ENCODE measurements at regions not wholly inside any gene's neighbourhood (a gene's known extent, or its start where the extent isn't known, plus 50 kb on each side); places are given as distances from the start of the nearest gene placed in this dataset.

DNA sequence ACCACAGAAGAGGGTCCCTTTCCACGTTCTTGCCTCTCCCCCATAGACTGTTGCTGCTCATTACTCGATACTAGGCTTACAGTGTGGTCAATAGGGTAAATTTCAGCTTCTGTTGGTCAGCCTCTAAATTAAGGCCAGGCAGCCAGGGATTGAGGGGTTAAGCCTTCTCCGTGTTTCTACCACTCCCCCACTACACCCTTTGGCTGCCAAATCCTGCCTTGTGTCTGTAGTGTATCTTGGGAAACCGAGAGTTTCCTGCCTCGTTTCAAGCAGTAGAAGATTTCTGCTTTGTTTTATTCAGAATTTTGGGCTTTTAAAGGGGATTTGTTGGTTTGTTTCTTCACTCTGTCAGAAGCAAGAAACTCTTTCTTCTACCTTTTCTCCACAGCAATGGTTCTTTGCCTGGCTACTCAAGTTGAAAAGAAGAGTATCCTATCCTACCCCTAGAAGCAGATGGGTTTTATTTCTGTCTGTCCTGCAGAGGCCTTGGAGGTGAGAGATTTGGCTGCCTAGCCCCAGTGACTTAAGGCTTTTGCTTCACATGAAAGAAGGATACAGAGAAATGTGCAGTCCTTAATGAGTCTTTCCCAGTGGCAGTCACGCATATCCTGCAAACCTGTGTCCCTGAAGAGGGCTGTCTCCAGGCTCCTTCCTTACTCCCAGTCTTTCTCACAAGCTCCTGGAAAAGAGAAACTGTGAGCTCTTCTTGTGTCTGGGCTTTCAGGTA, 261.5 kb upstream of the TANK start:
- H3K9me3 ChIP-seq (ENCODE audit: control insufficient read depth in 2 of 3, insufficient read depth in 1 of 3, low read length in 3 of 3) = peaks cover 0 to 3% (median 0%) of the 10 kb centered on the region in 3 donors
- FAIRE-seq = no peak
- TF ChIP-seq CTCF (IDR thresholded peaks at IDR 0.05; ENCODE audit: borderline replicate concordance, extremely low read depth, insufficient read depth) = no peak
- no peaks in the 10 kb centered on the region for H3K36me3 ChIP-seq (ENCODE audit: control insufficient read depth in 2 of 3, insufficient read depth in 3 of 3, low read length in 3 of 3)
- no peaks in the 10 kb centered on the region for H3K27me3 ChIP-seq (ENCODE audit: control insufficient read depth, insufficient read depth, low read length)
- H3K27ac ChIP-seq (ENCODE audit: low read depth in 2 of 2, low read length in 2 of 2) = no peak overlapping the region
- H3K4me1 ChIP-seq (ENCODE audit: control insufficient read depth in 2 of 3, insufficient read depth in 2 of 3, low read depth in 1 of 3, low read length in 3 of 3) = peaks cover 0 to 5% (median 0%) of the 10 kb centered on the region in 3 donors
- DNase-seq = peak in 1 of 5 donors; percentile 68
- peak overlapping the region in 1 of 3 donors; percentile 8 for H3K4me3 ChIP-seq (ENCODE audit: low read length in 3 of 3)
- no peak overlapping the region for H3K9ac ChIP-seq (ENCODE audit: low read length in 3 of 3)
- intact Hi-C loops (cut with DNase I) = no loop called here

- Histone ChIP-seq H3K36me3 (ENCODE audit: control insufficient read depth in 2 of 3, insufficient read depth in 3 of 3, low read length in 3 of 3) (no peaks in the 10 kb centered on the region), H3K27me3 (ENCODE audit: control insufficient read depth, insufficient read depth, low read length) (no peaks in the 10 kb centered on the region), H3K4me1 (ENCODE audit: control insufficient read depth in 2 of 3, insufficient read depth in 2 of 3, low read depth in 1 of 3, low read length in 3 of 3) (peaks cover 0 to 5% (median 0%) of the 10 kb centered on the region in 3 donors), H3K9ac (ENCODE audit: low read length in 3 of 3) (peak overlapping the region in 1 of 3 donors; percentile 15), H3K27ac (ENCODE audit: low read depth in 2 of 2, low read length in 2 of 2) (no peak overlapping the region), H3K9me3 (ENCODE audit: control insufficient read depth in 2 of 3, insufficient read depth in 1 of 3, low read length in 3 of 3) (peaks cover 0 to 1% (median 0%) of the 10 kb centered on the region in 3 donors), H3K4me3 (ENCODE audit: low read length in 3 of 3) (no peak overlapping the region)
- intact Hi-C loops (cut with DNase I) = no loop called here
- DNase-seq (peak in 2 of 5 donors; percentile 22 to 58), FAIRE-seq (no peak)
- no peak for TF ChIP-seq CTCF (IDR thresholded peaks at IDR 0.05; ENCODE audit: borderline replicate concordance, extremely low read depth, insufficient read depth)
These were observed 258.6 kb upstream of the TANK start for GRCh38 chr2:160901613-160902012.

DNA sequence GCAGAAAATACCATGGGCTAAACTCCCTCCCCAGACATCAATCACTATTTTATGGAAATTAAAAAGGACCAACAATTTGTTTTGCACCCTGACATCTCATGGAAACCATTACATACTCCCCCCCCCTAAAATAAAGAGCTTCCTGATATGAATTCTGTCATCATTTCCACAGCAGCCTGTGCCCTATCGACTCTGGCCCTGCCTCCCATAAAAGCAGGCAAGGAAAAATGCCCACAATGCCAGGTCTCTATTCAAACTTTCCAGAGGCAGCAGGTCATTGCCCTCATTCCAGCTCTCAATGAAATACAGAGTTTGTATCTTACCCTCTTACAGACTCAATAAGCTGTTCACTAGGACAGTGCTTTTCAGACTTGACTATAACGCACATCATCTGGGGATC, 254.4 kb upstream of the TANK start:
- no peak overlapping the region for H3K9ac ChIP-seq (ENCODE audit: low read length in 3 of 3)
- DNase-seq = no peak
- FAIRE-seq = no peak
- no peak for TF ChIP-seq CTCF (IDR thresholded peaks at IDR 0.05; ENCODE audit: borderline replicate concordance, extremely low read depth, insufficient read depth)
- no peaks in the 10 kb centered on the region for H3K36me3 ChIP-seq (ENCODE audit: control insufficient read depth in 2 of 3, insufficient read depth in 3 of 3, low read length in 3 of 3)
- H3K27ac ChIP-seq (ENCODE audit: low read depth in 2 of 2, low read length in 2 of 2) = no peak overlapping the region
- H3K9me3 ChIP-seq (ENCODE audit: control insufficient read depth in 2 of 3, insufficient read depth in 1 of 3, low read length in 3 of 3) = peaks cover 0 to 1% (median 0%) of the 10 kb centered on the region in 3 donors
- intact Hi-C loops (cut with DNase I) = no loop called here
- peaks cover 0 to 6% (median 0%) of the 10 kb centered on the region in 3 donors for H3K4me1 ChIP-seq (ENCODE audit: control insufficient read depth in 2 of 3, insufficient read depth in 2 of 3, low read depth in 1 of 3, low read length in 3 of 3)
- H3K27me3 ChIP-seq (ENCODE audit: control insufficient read depth, insufficient read depth, low read length) = no peaks in the 10 kb centered on the region
- H3K4me3 ChIP-seq (ENCODE audit: low read length in 3 of 3) = no peak overlapping the region
